Mononuclear cell (primary cell): ENCODE measurements at regions not wholly inside any gene's neighbourhood (a gene's known extent, or its start where the extent isn't known, plus 50 kb on each side); places are given as distances from the start of the nearest gene placed in this dataset.
"Not testable (repeated sequence)": the region's sequence is repeated elsewhere in the genome, so short reads cannot be mapped to it uniquely, and the experiment has no call there.

Experiments
- H3K27me3 ChIP-seq: 2 replicates; pipeline ENCODE4 v1.6.0; 2011; ENCODE audit warnings: low read length, control low read depth; ENCODE audit not compliant: insufficient read depth
- H3K4me1 ChIP-seq: 2 replicates; pipeline ENCODE4 v1.5.1; 2011; ENCODE audit warnings: mild to moderate bottlenecking, low read length, control low read depth; ENCODE audit not compliant: insufficient read depth
- H3K4me3 ChIP-seq: 2 replicates; pipeline ENCODE4 v1.5.1; 2011; ENCODE audit warnings: mild to moderate bottlenecking, low read length, moderate library complexity
- H3K9me3 ChIP-seq: 2 replicates; pipeline ENCODE4 v1.5.1; 2011; ENCODE audit warnings: low read depth, mild to moderate bottlenecking, control low read depth, low read length

DNA sequence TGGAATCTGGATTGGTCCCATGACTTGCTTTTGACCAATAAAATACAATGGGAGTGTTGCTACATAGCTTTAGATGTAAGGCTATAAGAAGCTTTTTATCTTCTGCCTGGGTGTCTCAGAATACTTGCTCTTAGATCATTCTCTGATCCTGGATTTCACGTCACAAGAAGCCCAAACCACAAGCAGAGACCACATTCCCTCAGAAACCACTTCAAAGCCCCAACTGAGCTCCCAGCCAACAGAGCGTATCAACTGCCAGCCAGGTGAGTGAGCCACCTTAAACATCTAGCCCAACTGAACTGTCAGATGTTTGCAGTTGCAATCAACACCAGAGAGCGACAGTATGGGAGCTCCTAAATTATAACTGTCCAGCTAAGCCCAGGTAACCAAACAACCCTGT lies 687.1 kb downstream of the TLE1 start:
- Histone ChIP-seq H3K4me1 (no peaks in the 10 kb centered on the region), H3K4me3 (no peak overlapping the region), H3K9me3 (no peaks in the 10 kb centered on the region), H3K27me3 (no peaks in the 10 kb centered on the region)

DNA sequence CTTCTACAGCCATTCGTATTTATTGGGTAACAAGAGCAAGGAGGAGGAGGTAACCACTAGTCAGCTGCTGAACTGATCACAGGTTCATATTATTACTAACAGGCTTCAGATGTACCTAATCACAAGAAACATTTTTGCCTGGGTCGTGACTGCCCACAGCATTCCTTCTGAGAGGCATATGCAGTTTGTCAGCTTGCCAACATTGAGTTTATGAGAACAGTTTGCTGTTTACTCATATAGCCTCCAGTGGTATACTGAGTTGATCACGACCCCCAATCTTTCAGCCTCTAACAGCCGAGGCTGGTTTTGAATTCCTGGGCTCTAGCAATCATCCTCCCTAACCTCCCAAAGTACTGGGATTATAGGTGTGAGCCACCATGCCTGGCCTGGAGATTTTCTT lies 693.6 kb downstream of the TLE1 start:
- Histone ChIP-seq H3K27me3 (no peaks in the 10 kb centered on the region), H3K4me3 (no peak overlapping the region), H3K9me3 (no peaks in the 10 kb centered on the region), H3K4me1 (no peaks in the 10 kb centered on the region)

- no peaks in the 10 kb centered on the region for H3K4me1 ChIP-seq
- no peaks in the 10 kb centered on the region for H3K9me3 ChIP-seq
- no peak overlapping the region for H3K4me3 ChIP-seq
- no peaks in the 10 kb centered on the region for H3K27me3 ChIP-seq
Measured at GRCh38 chr9:80994892-80995291, 694.5 kb downstream of the TLE1 start.

- not testable (repeated sequence) for H3K4me1 ChIP-seq, H3K4me3 ChIP-seq, H3K27me3 ChIP-seq, H3K9me3 ChIP-seq
Measured at GRCh38 chr9:80985595-80985994, 703.8 kb downstream of the TLE1 start.

GRCh38 chr9:80976403-80976802 lies 712.9 kb downstream of the TLE1 start:
- H3K27me3 ChIP-seq, result no peaks in the 10 kb centered on the region
- H3K9me3 ChIP-seq, result peaks cover 9% of the 10 kb centered on the region
- no peak overlapping the region for H3K4me3 ChIP-seq
- no peaks in the 10 kb centered on the region for H3K4me1 ChIP-seq

DNA sequence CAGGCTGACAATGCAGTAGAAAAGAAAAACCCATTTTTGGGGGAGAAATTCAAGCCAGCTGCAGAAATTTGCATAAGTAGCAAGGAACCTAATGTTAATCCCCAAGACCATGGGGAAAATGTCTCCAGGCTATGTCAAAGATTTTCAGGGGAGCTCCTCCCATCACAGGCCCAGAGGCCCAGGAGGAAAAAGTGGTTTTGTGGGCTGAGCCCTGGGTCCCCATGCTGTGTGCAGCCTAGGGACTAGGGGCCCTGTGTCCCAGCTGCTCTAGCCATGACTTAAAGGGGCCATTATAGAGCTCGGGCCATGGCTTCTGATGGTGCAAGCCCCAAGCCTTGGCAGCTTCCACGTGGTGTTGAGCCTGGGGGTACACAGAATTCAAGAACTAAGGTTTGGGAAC lies 719.0 kb downstream of the TLE1 start:
- not testable (repeated sequence) for H3K9me3 ChIP-seq, H3K27me3 ChIP-seq, H3K4me1 ChIP-seq, H3K4me3 ChIP-seq

DNA sequence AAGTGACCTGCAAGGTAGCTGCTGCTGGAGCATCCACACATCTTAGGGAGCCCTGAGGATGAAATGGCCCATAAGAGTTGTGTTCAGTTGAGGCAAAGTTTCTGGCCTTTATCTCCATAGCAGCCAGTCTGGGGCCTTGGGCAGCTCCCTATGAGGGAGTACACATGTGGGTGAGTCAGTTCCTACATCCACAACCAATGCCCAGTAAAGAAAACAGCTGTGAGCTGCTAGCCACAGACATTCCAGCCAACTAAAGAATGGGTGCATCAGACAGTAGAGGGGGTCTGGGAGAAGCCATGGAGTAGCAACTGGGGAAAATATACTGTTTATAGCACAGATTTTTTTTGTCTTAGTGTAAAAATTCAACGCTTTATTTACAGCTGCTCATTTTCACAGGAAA lies 720.7 kb downstream of the TLE1 start:
- H3K4me1 ChIP-seq, result no peaks in the 10 kb centered on the region
- no peak overlapping the region for H3K4me3 ChIP-seq

DNA sequence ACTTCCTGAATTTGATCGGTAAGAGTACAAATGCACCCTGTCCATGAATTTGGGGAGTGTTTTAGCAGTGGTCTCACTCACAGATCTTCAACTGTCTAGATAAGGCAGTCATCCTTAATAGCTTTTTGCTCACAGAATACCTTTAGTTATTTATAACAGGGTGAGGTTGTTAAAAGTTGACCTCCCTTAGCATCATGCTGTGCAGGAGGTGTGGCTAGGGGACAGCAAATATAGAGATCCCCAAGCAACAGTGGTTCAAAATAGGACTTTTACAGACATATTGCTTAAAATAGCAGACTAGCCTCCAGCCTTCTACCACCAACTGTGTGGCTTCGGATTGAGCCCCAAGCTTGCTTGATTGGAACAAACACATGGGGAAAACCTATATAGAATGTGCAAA lies 724.4 kb downstream of the TLE1 start:
- H3K4me3 ChIP-seq, result no peak overlapping the region
- no peaks in the 10 kb centered on the region for H3K27me3 ChIP-seq
- H3K4me1 ChIP-seq, result no peaks in the 10 kb centered on the region
- H3K9me3 ChIP-seq, result no peaks in the 10 kb centered on the region

More for the DNA sequence above, 720.7 kb downstream of the TLE1 start:
- no peaks in the 10 kb centered on the region for H3K9me3 ChIP-seq
- H3K27me3 ChIP-seq, result no peaks in the 10 kb centered on the region

- no peaks in the 10 kb centered on the region for H3K9me3 ChIP-seq
- H3K4me3 ChIP-seq, result no peak overlapping the region
- no peaks in the 10 kb centered on the region for H3K27me3 ChIP-seq
Measured at GRCh38 chr9:80964374-80964773, 725.0 kb downstream of the TLE1 start.

DNA sequence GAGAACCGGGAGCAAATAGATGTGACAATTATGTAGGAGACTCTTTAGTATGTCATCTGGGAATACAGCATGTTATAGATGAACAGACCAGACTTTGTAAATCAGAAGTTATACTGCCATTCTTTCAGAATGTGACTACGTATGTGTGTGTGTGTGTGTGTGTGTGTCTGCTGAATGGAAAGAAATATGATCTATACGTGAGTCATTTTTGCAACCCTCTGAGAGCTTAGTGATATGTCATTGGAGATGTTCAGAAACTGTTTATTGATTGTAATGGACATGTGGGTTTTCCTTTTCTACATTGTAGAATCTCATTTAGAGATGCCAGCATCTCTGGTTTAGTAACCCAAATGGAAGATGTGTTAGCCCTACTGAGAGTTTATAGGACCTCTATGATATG lies 731.5 kb downstream of the TLE1 start:
- H3K9me3 ChIP-seq, result no peaks in the 10 kb centered on the region
- H3K4me1 ChIP-seq, result no peaks in the 10 kb centered on the region
- no peaks in the 10 kb centered on the region for H3K27me3 ChIP-seq
- H3K4me3 ChIP-seq, result no peak overlapping the region

More at GRCh38 chr9:80964374-80964773, 725.0 kb downstream of the TLE1 start:
- H3K4me1 ChIP-seq, result no peaks in the 10 kb centered on the region

DNA sequence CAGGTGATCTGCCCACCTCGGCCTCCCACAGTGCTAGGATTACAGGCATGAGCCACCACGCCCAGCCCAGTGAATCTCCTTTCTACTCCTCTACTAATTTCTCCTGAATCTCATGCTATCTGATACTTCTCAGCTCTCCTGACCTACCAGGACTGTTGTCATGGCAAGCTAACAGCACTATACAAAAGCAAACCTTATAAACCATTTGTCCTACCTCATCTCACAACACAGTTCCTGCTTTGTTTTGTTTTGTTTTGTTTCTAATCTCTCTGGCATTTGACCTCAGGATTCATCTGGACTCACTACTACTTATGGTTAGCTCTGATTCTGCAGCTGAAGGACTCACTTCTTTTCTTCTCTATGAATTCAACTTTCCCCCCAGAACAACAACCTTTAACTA lies 734.8 kb downstream of the TLE1 start:
- no peaks in the 10 kb centered on the region for H3K4me1 ChIP-seq
- H3K9me3 ChIP-seq, result no peaks in the 10 kb centered on the region
- H3K4me3 ChIP-seq, result no peak overlapping the region
- no peaks in the 10 kb centered on the region for H3K27me3 ChIP-seq

- Histone ChIP-seq H3K9me3 (no peaks in the 10 kb centered on the region), H3K4me3 (no peak overlapping the region), H3K4me1 (no peaks in the 10 kb centered on the region), H3K27me3 (no peaks in the 10 kb centered on the region)
Measured at GRCh38 chr9:80952363-80952922, 736.9 kb downstream of the TLE1 start.

DNA sequence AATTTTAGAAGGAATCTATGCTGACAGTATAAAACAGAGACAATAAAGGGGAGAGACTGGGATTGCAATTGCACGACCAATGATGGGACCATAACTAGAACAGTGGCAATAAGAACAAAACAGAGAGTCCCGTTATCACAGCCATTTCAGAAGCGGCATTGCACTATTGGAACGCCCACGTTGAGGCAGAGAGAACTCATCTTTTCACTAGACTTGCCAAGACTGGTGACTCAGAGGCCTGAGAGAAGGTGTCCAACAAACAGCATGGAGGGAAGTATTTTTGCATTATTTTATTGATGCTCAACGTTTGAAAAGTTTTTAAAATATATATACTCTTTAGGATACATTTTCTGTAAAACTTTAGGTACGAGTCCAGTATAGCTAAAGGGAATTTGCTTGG lies 737.7 kb downstream of the TLE1 start:
- Histone ChIP-seq H3K4me1 (no peaks in the 10 kb centered on the region), H3K4me3 (no peak overlapping the region), H3K27me3 (no peaks in the 10 kb centered on the region), H3K9me3 (no peaks in the 10 kb centered on the region)

GRCh38 chr9:80948876-80949275 lies 740.5 kb downstream of the TLE1 start:
- H3K4me1 ChIP-seq, result no peaks in the 10 kb centered on the region
- no peaks in the 10 kb centered on the region for H3K27me3 ChIP-seq
- no peaks in the 10 kb centered on the region for H3K9me3 ChIP-seq
- no peak overlapping the region for H3K4me3 ChIP-seq

DNA sequence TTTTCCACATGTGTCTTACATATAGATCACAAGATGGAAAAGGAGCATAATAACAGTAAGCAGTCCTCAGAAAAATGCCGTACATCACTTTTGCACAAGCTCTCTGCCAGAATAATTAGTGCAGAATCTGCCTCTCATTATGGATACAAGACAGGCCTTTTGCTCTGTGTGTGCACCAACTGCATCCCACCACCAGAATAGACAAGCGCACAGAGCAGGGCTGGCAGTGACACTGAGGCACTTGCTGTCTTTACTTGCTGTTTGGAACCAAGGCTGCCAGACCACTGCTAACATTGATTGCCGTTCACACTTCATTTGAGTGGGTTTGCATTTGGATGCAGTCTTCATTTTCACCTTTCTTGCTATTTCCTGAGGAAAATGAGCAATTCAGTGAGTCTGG lies 741.3 kb downstream of the TLE1 start:
- H3K4me1 ChIP-seq, result no peaks in the 10 kb centered on the region
- no peaks in the 10 kb centered on the region for H3K9me3 ChIP-seq
- no peaks in the 10 kb centered on the region for H3K27me3 ChIP-seq
- H3K4me3 ChIP-seq, result no peak overlapping the region

DNA sequence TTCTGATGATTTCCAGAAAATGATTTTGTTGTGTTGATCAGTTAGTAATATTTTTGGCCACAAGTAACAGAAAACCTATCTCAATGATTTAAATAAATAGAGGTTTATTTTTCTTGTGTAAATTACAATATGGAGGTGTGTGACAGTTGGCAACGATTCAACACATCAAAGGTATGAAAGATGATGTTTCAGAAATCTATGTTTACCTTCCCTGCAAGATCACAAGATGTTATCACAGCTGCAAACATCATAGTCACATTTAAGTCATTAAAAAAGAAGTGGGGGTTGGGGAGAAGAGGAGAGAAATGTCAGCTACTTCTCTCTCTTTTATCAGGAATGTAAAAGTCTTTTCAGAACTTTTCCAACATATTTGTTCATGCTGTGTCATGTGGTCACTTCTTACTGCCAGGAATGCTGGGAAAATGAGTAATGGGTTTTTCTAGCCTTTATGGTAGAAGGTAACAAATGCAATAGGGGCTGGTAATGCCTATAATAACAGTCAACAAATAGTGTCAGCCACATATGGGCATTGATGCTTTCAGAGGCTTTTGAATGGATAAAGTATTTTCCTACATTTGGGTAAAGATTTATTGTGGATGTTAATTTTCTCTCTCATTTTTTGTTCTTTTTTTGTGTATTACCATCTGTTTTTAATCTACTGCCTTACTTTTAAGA lies 742.7 kb downstream of the TLE1 start:
- no peaks in the 10 kb centered on the region for H3K4me1 ChIP-seq
- H3K9me3 ChIP-seq, result no peaks in the 10 kb centered on the region
- H3K4me3 ChIP-seq, result no peak overlapping the region
- H3K27me3 ChIP-seq, result no peaks in the 10 kb centered on the region
